ENCODE measurements at regions not wholly inside any gene's neighbourhood (a gene's known extent, or its start where the extent isn't known, plus 50 kb on each side); places are given as distances from the start of the nearest gene placed in this dataset.
"Not testable (repeated sequence)": the region's sequence is repeated elsewhere in the genome, so short reads cannot be mapped to it uniquely, and the experiment has no call there.

GRCh38 chr3:147675761-147676160 is 266.6 kb downstream of the ZIC1 start:
- DNase-seq = no peak

- no peak for DNase-seq
Observed at GRCh38 chr3:147680837-147681483, 271.8 kb downstream of the ZIC1 start.

GRCh38 chr3:147688868-147689267 is 279.7 kb downstream of the ZIC1 start:
- DNase-seq = no peak

DNA sequence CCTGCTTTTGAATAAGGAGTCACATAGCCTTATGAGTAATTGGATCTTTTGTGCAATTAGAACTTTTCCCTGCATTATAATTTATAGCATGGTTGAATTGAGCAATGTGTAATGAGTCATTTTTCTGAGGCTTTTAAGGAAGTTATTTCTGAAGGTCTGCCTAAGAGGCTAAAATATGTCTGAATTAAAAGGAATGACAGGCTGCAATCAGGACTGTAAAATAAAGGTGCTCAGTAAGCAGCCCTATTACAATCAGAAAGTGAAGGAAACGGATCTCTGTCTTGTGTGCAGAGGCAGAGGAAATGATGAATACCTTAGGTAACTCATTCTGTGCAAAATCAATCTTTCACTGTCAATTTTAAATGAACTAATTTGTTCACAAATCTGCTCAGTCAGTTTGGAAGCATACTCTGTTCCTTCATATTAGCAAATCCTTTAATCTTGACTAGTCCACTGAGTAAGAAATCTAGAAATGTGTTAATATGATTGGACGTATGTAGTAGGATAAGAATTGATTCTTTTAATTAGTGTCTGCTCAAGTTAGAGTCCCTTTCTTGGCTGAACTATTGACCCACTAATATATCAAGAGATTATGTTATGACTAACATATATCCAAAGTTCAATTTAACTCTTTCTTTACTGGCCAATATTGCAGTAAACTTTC is 290.1 kb downstream of the ZIC1 start:
- DNase-seq = peak; percentile 25

GRCh38 chr3:147701195-147701594 is 292.0 kb downstream of the ZIC1 start:
- no peak for DNase-seq

DNA sequence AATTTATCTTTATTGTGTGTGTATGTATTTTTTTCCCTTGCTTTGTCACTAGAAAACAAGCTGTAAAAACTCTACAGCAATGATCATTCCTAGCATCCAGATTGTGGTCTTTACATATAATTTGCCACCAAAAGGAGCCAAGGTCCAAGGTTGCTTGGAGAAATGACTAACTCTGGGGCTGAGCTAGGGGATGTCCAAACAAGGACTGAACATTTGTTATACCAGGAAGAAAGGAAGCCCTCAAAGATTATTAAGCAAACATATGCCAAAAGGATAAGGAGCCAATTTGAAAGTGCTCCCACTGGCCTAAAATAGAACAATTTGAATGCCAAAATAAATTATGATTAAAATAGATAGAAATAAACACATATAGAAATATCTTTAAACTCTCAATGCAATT is 293.3 kb downstream of the ZIC1 start:
- no peak for DNase-seq

DNA sequence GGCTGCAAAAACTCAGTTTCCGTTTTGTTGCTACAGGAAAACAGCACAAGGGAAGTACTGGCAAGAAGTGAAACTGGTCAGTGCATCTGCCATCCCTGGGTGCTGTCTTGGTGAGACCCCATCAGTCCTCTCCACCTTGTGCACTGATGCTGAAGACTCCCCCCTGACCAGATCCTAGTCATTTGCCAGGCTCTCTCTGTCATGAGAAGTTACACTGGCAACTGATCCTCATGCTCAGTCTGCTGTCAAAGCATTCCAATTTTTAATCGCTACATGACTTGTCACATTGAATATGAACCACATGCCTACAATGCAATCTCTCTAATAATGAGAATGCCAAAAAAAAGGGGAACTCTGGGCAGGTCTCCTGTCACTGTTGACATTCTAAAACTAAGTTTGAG is 296.5 kb downstream of the ZIC1 start:
- no peak for DNase-seq

DNA sequence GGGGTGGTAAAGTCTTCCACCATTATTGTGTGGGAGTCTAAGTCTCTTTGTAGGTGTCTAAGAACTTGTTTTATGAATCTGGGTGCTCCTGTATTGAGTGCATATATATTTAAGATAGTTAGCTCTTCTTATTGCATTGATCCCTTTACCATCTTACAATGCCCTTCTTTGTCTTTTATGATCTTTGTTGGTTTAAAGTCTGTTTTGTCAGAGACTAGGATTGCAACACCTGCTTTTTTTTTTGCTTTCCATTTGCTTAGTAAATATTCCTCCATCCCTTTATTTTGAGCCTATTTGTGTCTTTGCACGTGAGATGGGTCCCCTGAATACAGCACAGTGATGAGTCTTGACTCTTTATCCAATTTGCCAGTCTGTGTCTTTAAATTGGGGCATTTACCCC is 301.6 kb downstream of the ZIC1 start:
- DNase-seq = not testable (repeated sequence)

- no peak for DNase-seq
Observed at GRCh38 chr3:147712357-147712756, 303.2 kb downstream of the ZIC1 start.

DNA sequence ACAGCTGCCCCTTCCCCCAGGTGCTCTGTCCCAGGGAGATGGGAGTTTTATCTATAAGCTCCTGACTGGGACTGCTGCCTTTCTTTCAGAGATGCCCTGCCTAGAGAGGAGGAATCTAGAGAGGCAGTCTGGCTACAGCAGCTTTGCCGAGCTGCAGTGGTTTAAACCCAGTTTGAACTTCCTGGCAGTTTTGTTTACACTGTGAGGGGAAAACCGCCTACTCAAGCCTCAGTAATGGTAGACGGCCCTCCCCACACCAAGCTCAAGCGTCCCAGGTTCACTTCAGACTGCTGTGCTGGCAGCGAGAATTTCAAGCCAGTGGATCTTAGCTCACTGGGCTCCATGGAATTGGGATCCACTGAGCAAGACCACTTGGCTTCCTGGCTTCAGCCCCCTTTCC is 303.6 kb downstream of the ZIC1 start:
- not testable (repeated sequence) for DNase-seq

- DNase-seq = no peak
Observed at GRCh38 chr3:147713234-147714133, 304.3 kb downstream of the ZIC1 start.

DNA sequence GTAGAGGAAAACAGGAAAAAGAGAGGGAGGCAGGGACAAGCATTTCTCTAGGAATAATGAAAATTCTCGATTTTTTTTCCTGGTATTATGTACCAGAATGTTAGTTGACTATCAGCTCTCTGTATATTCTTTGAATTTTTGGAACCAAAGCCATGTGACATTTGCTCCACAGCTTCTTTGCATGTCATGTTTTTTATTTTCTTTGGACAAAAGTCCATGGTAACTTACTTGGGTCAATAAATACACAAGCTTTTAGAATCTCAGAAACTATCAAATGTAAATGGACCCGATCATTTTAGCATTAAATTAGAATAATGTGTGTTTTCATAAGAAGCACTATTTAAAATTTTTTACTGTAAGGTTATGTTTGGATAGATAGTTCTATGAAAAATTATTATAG is 320.5 kb downstream of the ZIC1 start:
- DNase-seq = no peak

DNA sequence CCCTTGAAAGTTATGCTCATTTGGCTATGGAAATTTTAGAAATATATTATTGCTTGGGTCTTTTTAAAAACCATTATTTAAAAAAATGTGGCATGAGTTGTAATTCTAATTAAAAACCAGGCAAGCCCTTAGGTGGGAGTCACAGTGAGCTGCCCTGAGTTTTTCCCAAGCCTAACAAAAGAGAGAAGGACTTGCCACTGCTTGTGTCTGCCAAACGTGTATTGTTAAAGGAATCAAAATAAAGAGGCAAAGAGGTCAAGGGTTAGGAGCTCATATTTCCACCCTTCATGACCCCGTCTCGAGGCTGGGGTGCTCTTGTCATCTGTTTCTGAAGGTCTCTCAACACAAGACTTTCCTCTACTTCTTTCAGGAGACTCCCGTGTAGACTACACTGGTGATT is 321.1 kb downstream of the ZIC1 start:
- no peak for DNase-seq

DNA sequence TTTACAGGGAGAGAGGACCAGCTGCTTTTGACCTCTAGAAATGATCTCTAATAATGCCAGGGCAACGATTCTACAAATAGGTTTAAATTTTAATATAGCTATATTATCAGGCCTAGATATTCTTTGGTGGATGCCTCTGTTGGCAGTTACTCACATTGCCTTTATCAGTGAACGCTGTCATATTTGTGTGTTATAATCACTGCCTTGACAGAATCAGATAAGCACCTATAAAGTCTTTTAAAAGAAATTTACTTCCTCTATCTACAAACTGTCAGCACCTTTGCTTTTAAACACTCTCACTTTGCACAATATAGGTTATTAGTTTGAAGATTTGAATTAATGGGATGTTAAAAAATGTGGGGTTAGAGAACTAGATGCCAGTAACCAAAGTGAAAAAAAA is 324.1 kb downstream of the ZIC1 start:
- DNase-seq = no peak

GRCh38 chr3:147735616-147736015 is 326.5 kb downstream of the ZIC1 start:
- no peak for DNase-seq

DNA sequence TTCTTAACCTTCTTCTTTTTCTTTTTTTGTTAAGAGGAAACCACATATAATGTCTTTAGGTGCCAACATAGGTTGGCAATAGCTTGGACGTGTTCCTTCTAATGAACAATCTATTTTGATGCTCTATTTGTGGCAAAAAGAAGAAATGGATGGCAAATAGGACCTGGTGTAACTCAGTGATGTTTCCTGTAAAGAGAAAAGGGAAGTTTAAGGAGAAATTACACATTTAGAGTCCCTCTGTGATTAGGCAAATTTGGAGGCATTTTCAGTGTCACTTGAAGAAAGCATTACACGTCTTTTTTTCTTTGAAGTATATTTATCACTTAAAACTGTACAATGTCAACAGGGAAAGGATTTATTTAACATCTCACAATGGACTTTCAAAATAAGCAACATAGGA is 327.1 kb downstream of the ZIC1 start:
- DNase-seq = no peak

DNA sequence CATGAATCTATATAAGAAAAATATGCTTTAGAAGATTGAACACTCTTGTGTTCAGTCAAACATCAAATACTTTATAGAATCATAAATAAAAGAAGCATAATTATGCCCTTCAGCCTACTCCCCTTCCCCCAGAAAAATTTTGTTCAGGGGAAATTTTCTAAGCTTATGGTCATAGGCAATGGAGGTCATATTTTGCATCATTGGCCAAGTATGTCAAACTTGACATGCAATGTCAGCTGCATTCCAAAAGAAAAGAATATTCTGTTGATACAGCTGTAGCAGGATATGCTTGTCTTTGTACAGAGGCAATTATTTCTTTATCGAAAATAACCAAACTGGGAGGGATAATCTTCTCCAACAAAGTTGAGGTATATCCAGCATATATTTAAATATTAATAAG is 328.2 kb downstream of the ZIC1 start:
- no peak for DNase-seq

GRCh38 chr3:147740928-147741327 is 331.8 kb downstream of the ZIC1 start:
- no peak for DNase-seq

DNA sequence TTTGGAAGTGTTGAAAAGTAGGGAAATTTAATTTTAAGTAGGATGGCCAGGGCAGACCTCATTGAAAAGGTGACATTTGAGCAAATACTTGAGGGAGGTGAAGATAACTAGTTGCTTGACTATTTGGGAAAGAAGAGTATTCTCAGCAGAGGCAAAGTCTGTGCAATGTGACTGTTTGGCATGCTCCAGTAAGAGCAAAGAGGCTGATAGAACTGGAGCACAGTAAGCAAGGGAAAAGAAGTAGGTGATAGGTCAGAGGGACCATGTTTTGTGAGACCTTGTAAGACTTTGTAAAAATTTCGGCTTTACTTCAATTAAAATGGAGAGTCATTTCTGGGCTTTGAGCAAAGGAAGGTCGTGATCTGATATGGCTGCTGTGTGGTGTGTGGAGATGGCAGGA is 335.8 kb downstream of the ZIC1 start:
- no peak for DNase-seq

- DNase-seq = no peak
Observed at GRCh38 chr3:147755310-147755709, 346.1 kb downstream of the ZIC1 start.

- DNase-seq = no peak
Observed at GRCh38 chr3:147756476-147756875, 347.3 kb downstream of the ZIC1 start.

DNA sequence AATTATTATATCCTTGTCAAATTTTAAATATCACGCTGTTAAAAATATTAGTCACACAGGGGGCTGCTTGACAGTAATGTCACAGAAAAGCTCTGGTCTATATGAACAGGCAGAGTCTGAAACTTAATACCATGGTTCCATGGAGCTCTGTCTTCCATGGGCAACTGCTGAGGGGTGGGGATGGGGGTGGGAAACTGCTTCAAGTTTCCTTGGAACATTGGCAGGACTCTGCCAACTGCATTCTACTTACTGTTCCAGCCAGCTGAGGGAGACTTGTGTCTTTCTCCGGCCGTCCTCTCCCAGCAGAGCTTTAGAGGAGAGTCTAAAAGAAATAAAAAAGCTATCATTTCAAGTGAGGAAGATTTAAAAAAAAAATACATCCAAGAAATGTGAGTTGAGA is 348.7 kb downstream of the ZIC1 start:
- DNase-seq = no peak

- DNase-seq = no peak
Observed at GRCh38 chr3:147758771-147759170, 349.6 kb downstream of the ZIC1 start.

DNA sequence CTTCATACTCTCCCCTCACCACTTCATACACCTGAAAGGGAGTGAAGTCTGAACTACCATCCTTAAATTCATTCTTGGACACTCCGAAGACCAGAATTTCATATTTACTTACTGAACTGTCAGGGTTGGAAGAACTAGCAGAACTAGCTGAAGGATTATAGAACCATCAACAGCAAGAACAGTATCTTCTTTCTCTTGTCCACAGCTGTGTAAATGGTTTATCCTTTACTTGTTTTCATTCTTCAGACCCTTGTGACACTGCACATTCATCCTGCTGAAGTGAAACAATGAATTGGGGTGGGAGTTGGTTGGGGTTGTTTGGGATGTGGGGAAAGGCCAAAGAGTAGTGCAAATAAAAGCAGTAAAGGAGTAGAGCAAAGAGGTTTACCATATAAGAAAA is 350.9 kb downstream of the ZIC1 start:
- DNase-seq = no peak
